DMS 273 (cell line): ENCODE measurements at regions not wholly inside any gene's neighbourhood (a gene's known extent, or its start where the extent isn't known, plus 50 kb on each side); places are given as distances from the start of the nearest gene placed in this dataset.

Experiments
- DNase-seq: peaks from one replicate; lab custom pipeline; 2025; ENCODE audit not compliant: unreplicated experiment; lab: John Stamatoyannopoulos, UW

DNA sequence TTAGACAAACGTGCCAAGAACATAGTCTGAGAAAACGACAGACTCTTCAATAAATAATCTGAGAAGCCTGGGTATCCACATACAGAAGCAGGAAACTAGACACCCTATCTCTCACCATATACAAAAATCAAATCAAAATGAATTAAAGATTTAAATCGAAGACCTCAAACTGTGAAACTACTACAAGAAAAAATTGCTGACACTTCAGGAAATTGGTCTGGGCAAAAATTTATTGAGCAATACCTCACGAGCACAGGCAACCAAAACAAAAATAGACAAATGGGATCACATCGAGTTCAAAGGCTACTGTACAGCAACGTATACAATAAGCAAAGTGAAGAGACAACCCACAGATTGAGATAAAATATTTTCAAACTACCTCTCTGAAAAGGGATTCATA lies 292.8 kb upstream of the RGS18 start:
- no peak for DNase-seq

DNA sequence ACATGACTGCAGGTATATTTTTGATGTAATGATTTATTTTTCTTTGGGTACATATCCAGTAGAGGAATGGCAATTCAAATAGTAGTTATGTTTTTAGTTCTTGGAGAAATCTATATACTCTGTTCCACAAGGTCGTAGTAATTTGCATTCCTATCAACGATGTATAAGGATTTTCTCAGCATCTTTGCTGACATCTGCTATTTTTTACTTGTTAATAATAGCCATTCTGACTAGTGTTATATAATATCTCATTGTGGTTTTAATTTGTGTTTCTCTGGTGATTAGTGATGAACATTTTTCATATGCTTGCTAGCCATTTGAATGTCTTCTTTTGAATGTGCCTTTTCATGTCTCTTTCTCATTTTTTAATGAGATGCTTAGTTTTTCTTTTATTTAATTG lies 292.1 kb upstream of the RGS18 start:
- no peak for DNase-seq

DNA sequence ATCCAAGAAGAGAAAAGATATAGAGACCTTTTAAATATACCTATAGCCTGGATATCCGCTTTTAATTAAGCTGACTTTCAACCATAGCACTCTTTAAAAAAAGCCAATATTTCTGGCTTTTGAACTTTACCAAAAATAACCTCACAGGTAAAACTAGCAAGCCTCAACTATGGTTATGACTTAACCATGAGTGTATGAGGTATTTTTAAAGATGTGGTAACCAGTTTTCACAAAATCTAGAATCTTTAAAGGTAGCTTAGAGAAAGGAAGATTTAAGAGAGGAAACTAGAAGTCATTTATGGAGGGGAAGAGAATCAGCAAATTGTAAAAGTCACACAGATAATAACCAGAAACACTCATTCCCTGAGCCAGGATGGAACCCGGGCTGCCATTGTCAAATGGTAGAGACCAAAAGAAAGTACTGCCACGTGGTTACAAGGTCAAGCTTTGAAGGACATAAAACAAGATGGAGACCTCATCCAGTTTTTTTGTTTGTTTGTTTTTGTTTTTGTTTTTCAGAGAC lies 288.4 kb upstream of the RGS18 start:
- DNase-seq: no peak

DNA sequence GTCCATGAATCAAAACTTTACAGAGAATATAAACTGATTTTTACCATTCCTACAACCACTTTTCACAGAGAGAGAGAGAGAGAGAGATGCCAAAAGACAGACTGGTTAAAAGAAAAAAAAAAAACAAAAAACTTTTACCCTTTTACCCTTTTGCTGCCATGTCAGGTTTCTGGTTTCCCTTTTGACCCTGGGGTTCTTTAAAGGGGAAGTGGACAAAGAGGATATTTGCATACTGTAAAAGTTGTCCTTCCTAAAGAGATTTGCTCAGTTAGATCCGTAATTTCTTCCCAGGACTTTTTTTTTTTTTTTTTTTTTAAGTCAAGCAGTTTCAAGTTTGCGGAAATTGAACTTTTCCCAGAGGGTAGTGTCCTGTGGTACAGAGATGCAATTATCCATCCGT lies 287.8 kb upstream of the RGS18 start:
- DNase-seq: no peak

DNA sequence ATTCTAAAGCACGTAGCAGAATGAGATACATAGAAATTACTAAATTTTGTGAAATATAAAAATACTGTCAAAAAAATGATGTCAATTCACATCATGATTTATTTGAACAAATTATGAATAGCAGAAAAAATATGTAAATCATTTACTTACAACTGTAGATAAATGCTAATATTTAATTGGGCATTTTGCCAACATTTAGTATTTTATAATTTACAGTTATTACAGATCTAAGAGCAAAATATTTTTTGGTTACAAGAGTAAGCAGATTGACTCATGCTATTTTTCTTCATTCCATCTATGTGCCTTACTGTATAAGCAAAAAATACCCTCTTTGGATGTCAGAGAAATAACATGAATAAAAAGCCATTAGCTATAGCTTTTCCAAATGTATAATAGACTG lies 282.3 kb upstream of the RGS18 start:
- no peak for DNase-seq

DNA sequence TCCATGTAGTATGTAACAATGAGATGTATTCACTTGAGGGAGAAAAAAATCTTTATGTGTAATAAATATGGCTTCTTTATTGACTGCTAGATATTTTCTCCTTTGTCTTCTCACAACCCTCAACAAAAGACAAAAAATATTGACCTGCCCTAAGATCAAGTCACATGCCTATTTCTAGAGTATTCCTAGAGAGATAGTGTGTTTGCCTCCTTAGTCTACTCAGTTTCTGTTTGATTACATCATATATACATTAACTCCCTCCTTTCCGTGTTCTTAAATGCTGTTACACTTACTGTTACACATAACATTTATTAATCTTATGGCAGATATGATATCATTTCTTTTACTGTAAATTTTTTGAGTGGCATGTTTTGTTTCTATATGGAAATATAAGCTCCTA lies 281.6 kb upstream of the RGS18 start:
- no peak for DNase-seq

DNA sequence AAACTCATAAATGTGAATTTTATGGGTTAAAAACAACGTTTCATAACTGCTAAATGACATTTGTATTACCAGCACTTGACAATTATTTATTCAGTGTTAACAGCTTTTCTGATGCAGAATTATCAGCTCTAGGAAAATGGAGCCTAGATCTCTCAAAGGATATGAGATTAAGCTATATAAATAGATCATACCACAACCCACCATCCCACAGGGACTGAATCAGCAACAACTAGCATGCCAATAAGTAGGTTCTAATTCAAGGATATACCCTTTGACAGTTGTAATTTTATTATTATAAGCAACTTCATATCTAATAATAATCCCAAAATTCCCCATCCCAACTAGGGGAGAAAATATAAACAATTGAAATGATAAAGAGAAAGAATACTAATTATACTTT lies 275.4 kb upstream of the RGS18 start:
- no peak for DNase-seq

DNA sequence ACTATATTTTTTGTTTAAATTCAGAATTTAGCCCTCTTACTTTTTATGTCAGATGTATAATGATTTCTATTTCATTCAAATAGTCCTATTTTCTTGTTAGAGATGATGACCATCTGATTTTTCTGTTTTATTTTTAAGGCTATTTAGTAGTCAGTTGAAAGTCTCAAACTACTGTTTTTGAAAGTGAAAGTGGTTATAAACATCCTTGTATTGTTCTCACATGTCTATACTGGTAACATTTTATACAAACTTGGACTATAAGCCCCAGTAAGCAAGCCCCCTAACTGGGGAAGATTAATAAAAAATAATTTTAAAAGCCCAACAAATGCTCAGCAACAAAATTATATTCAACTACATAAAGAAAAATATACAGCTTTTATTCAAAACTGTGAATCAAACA lies 271.3 kb upstream of the RGS18 start:
- no peak for DNase-seq

DNA sequence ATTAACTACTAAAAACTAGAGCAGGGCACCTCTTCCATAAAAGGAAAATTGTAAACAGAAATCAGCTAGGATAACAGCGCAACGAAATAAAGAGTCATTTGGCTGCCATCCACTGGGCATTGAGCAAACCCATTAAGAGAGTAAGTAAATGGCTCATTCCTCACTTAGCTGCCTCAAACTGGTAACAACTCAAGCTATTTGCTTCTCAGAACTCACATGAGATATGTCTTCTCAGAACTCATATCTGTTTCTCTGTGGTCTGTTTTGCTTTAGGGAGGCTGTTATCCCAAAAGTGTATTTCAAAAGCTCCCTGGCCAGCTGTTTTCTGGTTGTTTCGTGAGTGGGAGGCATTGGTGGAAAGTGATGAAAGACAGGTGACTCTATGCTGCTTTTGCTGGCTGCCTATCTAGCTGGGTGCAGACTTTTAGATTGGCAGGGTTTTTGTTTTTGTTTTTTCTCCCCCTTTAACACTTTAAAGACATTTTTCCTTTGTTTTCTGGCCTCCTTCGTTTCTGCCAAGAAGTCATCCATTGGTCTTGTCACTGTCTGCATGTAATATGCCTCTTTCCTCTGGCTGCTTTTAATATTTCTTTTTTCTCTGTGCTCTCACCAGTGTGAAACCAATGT lies 269.2 kb upstream of the RGS18 start:
- DNase-seq: no peak

DNA sequence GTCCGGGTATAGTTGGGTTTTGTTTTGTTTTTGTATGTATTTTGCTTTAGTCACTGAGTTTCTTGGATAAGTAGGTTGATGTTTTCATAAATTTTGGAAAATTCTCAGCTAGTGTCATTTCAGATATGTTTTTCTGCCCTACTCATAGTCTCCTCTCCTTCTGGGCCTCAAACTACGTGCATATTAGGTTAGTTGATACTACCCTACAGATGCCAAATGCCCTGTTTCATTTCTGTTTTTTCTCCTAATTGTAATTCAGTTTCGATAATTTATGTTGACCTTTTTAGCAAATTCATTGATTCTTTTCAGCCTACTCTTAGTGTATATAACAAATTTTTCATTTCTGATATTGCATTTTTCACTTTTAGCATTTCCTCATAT lies 268.6 kb upstream of the RGS18 start:
- no peak for DNase-seq

DNA sequence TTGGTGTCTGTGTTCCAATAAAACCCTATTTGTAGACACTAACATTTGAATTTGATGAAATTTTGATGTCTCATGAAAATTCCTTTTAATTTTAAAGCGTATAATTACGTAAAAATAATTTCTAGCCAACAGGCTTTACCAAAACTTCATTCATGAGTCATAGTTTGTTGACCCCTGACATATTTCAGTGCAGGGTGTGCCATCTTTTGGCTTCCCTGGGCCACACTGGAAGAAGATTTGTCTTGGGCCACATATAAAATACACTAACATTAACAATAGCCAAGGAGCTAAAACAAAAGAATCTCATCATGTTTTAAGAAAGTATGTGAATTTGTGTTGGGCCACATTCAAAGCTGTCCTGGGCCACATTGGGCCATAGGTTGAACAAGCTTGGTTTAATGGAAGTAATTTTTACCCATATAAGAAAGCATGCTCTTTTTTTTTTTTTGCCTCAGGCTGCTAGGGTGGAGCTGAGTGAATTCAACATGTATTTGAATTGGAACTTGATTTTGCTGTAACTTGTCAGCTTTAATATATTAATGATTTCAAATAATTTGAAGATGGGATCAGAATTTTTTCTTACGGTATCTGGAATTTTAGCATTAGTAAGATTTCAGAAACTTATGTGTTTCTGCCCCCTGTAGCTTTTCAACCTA lies 267.7 kb upstream of the RGS18 start:
- DNase-seq: no peak

DNA sequence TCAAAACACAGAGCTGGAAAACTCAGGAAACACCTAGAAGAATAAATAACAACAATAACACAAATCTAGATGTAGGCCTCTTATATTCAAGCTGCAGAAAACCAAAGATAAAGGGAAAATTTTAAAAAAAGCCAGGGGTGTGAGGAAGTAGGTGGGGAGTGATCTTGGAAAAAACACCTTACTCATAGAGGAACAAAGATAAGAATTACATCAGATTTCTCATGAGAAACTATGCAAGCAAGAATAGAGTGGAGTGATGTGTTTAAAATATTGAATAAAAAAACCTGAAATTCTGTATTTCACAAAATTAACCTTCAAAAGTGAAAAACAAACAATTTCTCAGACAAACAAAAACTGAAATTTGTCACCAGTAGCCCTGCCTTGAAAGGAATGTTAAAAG lies 265.5 kb upstream of the RGS18 start:
- no peak for DNase-seq

DNA sequence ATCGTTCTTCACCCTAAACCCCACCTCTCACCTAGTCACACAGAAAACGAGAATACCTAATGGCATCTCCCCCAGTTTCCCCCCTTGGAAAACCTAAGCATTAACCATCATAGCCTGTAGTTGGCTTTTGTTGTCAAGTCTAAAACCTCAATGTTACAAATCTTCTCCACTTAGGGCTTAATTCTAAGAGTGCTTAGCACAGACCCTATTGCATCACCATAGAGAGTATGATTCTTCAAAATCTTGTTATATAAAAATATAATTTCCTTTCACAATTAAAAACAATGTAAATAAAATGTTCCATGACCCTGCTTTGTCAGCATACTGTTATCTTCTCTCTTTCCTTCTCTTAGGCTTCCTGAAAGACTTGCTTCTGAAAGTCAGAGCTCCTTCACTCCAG lies 263.2 kb upstream of the RGS18 start:
- DNase-seq: no peak

DNA sequence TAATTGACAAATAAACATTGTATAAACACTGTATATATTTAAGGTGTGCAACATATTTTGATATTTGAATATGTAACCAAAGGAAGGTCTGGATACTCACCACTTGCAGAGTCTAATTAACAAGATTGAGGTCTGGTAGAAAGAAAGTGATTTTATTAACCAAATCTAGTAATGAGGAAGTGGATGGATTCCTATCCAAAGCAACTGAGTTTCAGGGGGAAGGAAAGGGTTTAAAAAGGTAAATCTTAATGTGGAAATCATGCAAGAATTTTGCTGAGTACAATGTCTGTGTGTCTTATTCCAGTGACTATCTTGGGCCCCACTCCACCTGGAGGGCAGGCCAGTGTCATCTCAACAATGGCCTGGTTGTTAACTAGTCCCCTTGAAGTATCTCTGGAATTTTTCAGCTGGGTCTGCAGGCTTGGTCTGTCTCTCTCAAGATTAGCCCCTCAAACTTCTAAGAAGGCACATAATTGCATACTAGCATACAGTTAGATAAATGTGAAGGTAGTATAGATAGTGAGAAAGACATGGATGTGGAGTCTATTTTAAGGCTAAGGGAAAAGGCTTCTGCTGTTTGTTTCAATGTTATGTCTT lies 262.7 kb upstream of the RGS18 start:
- no peak for DNase-seq

DNA sequence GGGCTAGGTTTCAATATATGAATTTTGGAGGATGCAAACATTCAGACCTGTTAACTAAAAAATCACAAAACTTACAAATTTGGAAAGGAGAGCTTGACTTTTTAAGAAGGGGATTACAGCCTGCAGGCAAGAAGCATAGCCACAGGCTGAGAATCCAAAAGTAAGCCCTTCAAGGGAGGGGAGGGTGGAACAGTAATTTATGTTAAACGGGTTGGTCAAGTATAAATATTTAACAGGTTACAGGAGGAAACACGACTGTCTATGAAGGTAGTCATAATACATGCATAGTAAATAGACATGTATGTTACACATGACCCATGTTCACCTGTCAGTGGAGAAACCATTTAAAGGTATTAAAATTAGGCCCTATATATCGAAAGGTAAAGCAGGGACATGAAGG lies 261.1 kb upstream of the RGS18 start:
- no peak for DNase-seq

DNA sequence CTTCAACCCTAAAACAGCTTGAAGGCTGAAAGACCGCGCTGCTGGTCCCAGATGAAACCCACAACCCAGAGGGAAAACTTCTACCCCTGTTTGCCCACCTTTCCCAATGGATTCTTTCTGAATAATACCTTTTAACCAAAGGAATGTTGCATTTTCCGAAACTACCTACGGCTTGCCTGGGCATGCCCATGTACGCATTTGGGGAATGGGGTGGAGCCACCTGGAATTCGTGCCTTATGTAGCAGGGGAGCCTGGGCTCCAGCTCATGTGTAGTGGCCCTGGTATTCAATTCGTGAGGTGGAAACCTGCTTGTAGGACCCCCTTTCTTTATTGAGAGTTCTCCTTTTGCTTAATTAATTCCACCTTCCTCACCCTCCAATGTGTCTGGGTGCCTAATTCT lies 256.6 kb upstream of the RGS18 start:
- DNase-seq: no peak

DNA sequence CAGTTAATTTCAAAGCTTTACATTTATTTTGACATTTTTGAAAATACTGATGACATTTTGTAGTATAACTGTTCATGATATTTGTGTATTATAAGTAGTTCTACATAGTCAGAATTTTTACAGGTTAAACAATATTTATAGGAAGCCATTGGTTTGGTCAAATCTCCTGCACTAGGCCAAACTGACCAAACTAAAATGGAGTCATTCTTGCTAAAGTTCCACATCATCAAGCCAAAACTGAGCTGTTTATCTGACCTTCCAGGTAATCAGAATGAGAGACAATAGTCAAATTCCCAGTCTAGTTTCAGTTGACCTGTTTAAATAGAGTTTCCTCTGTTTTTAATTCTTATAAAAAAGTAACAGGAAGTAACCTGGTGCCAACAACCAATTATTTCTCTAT lies 253.3 kb upstream of the RGS18 start:
- DNase-seq: no peak

DNA sequence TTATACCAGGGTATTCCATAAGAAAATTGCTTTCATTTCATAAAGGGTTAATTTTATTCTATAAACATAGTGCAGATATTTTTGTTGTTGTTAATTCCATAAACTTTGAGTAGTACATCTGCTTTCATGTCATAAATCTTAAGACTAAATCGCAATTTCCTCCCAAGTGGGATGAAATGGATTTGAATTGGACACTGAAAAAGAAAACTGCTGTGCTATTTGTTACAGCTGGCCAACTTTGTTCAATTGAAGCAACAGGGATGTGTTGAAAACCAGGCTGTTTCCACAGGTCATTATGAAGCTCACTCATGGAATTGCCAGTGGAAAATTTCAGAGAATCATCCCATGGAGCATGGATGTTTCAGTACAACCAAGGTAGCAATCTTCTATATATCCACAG lies 252.5 kb upstream of the RGS18 start:
- DNase-seq: no peak

DNA sequence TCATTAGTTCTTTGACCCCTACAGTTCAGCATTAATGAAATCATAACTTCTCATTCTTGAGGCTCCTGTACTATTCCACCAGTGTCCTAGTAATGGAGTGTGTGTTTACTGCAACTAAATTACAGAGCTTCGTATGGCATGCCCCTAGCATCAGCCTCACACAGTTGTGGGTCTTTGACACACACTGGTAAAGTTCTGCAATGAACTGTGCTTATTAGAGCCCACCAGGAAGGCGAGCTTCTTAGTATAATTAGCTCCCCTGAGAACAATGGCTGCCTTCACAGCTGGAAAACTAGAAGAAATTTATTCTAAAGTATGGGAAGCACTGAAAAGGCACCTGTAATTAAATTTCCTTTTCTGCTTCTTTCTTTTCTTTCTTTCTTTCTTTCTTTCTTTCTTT lies 251.1 kb upstream of the RGS18 start:
- DNase-seq: no peak

DNA sequence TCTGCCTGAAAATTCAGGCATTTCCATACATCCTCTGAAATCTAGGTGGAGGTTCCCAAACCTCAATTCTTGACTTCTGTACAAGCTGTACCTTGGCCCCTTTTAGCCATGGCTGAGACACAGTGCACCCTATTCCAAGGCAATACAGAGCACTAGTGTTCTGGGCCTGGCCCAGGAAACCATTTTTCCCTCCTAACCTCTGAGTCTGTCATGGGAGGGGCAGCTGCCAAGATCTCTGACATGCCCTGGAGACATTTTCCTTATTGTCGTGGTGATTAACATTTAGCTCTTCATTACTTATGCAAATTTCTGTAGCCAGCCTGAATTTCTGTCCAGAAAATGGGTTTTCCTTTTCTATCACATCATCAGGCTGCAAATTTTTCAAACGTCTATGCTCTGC lies 248.0 kb upstream of the RGS18 start:
- DNase-seq: no peak

DNA sequence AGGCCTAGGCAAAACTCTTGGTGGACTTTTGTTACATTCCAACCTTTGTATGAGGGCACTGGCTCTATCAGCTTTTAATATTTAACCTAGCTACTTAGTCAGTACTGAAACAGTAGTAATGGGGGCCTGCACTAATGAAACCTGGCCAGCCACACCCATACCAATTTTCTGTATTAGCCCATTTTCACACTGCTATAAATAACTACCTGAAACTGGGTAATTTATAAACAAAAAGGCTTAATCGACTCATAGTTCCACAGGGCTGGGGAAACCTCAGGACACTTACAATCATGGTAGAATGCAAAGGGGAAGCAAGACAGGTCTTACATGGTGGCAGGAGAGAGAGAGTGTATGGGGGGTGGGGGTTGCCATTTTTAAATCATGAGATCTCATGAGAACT lies 245.7 kb upstream of the RGS18 start:
- DNase-seq: no peak

DNA sequence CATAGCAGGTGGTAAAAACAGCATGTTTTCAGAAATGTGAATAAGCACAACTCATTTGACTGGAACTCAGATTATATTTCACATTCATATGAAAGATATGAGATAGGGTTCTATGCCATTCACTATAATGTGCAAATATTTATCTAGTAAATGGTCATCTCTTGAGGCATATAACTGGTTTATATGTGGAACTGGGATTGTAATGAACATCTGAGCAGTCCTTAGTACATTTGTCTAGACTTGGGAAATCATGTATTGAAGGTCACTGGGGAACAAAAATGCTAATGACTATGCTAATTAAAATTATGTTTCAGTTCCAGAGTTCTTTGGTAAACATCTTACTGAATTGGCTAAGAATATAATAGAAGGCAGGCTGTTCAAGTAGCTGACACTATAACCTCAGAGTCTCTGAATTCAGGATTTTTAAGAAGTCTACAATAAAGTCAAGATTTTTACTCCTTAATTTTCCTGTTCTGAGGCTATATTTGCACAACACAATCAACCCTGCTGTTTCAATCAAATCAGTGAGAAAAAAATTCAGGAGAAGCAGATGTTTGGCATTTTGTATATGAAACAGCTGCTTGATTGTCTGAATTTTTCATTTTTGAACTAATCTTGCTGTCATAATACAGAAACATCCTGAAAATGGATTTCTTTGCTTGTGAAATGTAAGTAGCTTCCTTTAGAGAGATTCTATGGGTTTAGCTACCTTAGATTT lies 244.8 kb upstream of the RGS18 start:
- no peak for DNase-seq
